GM19455 (cell line): ENCODE measurements at regions not wholly inside any gene's neighbourhood (a gene's known extent, or its start where the extent isn't known, plus 50 kb on each side); places are given as distances from the start of the nearest gene placed in this dataset.

Source experiments
- ATAC-seq: cut with Tn5 transposase; IDR thresholded peaks from one replicate; pipeline ENCODE4 v1.9.1; 2021; ENCODE audit not compliant: unreplicated experiment

- ATAC-seq = no peak
These were observed 1978.3 kb upstream of the PIK3C3 start for GRCh38 chr18:39976771-39977170.

GRCh38 chr18:39972521-39972920 is 1982.5 kb upstream of the PIK3C3 start:
- no peak for ATAC-seq

DNA sequence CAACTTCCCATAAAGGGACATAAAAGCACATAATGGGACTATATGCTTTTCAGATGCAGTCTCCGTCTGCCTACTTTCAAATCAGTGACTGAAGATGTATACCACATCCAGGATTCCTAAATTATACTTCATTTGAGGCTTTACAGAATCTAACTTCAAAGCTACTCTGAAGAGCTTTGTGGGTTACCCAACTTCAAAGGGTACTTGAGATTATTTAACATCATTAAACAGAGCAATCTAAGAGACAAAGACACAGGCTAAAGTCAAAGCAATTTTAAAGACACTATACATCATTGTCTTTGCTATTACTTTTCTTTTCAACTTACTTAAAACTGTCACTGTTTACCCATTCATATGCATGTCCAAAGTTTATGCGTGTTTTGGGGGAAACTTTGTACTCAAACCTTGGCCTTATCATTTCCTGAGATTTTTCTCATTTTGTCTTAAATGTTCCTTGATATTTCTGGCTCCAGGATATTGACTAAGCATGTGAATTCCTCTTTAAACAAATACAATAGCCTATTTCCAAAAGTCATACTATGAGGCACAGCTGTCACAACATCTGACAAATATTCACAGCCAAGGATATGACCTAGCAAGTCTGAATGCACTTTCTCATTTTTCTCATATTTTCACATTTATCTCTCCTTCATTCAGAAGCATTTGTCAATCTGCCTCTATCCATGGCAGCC is 1985.1 kb upstream of the PIK3C3 start:
- ATAC-seq = no peak

- no peak for ATAC-seq
These were observed 1988.8 kb upstream of the PIK3C3 start for GRCh38 chr18:39966275-39966674.

GRCh38 chr18:39962546-39962945 is 1992.5 kb upstream of the PIK3C3 start:
- ATAC-seq = no peak

DNA sequence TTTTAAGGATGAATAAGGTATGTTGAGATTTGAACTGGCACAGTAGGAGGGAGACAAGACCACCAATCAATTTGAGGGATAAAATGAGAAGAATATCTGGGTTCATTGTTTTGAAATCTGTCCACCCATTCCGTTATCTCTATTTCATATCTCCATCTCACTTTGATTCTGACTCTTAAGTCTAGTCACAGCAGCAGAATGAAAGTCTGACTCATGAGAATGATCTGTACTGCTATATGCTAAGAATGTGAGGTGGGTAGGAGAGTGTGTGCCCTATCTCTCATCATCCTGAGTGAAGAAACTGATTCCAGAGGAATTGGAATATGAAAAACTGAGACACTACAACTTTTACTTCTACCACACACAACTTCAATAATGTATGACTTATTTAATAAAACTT is 1994.5 kb upstream of the PIK3C3 start:
- ATAC-seq = no peak

GRCh38 chr18:39959839-39960238 is 1995.2 kb upstream of the PIK3C3 start:
- ATAC-seq = no peak

DNA sequence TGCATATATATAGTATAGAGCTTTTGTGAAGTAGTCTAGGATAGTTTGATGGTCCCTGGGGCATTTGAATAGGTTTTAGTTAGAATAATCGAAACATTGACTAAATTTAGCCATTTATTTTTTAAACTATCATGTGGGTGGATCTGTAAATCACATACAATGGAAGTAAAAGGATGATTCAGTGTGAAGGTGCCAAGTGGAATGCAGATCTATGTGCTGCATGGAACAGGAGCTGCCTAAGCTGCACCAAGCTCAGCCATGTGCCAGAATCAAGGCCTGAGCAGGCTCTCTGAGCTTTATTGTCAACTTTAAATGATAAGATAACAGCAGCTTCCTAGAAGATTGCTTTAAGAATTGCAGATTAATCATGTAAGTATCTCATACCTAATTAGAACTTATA is 1996.2 kb upstream of the PIK3C3 start:
- no peak for ATAC-seq

- no peak for ATAC-seq
These were observed 2002.2 kb upstream of the PIK3C3 start for GRCh38 chr18:39952816-39953215.

DNA sequence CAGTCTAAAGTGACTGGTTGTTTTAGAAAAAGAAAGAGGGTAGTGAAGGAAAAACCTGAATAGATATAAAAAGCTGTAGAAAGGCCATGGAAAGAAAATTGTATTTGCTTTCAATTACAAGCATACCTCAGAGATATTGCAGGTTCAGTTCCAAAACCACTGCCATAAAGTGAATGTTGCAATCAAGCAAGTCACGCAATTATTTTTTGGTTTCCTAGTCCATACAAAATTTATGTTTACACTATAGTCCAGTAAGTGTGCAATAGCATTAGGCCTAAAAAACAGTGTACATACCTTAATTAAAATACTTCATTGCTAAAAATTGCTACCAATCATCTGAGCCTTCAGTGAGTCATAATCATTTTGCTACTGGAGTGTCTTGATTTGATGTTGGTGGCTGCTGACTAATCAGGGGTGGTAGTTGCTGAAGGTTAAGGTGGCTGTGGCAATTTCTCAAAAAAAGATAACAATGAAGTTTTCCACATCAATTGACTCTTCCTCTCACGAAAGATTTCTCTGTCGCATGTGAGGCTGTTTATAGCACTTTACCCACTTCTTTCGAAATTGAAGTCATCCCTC is 2003.8 kb upstream of the PIK3C3 start:
- ATAC-seq = no peak

GRCh38 chr18:39946623-39947061 is 2008.4 kb upstream of the PIK3C3 start:
- no peak for ATAC-seq

DNA sequence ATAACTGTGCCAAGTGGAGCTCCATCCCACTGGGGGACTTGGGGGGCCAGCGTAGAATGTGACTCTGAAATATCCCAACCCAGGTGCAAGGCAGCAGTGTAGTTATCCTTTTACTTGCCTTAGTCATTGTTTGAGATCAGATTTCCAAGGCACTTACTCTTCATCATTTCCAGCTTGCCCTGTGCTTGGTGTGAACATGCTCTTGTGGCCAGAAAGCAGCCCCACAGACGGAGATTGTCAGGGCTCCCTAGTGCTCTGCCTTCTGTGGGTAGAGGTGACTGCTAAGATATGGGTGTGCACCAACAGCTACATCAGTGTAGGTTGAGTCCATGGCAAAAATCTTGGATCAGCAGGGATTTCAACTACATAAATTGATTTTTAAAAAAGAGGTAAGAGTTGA is 2010.0 kb upstream of the PIK3C3 start:
- ATAC-seq = no peak

DNA sequence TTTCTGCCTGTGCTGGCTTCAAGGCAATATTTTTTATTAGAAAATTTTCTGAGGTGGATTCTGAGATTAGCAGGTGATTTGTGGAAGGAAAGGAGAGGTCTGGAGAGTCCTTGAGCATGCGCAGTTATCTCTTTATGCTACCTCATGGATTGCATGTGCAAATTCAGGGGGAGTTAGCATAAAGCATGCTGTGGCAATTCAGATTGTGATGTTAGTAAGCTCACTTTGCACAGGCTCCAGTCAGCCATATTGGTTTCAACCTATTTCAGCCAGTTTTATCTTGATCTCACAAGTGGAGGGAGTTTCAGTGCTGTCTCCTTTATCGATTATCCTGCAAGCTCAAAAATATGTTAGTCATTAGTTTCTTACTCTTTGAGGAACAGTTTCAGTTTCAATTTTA is 2012.3 kb upstream of the PIK3C3 start:
- ATAC-seq = no peak

GRCh38 chr18:39938676-39939608 is 2016.1 kb upstream of the PIK3C3 start:
- ATAC-seq = no peak

GRCh38 chr18:39935598-39935997 is 2019.4 kb upstream of the PIK3C3 start:
- no peak for ATAC-seq

DNA sequence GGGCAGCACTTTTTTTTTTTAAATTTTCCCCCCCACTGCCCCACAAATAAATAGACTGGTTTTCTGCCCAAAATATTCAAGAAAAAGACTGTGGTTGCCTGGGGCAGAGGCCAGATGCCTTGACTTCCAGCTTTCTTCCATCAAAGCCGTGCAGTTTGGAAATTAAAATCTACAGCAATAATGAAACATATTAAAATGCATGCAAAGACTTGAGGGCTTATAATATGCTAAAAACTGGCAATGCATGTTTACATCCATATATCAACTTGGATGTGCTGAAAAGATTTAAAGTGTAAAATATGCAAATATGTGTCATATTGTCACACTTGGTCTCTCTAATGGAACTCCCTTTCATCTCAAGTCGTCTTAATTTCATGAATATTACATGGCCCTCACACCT is 2036.2 kb upstream of the PIK3C3 start:
- ATAC-seq = no peak

DNA sequence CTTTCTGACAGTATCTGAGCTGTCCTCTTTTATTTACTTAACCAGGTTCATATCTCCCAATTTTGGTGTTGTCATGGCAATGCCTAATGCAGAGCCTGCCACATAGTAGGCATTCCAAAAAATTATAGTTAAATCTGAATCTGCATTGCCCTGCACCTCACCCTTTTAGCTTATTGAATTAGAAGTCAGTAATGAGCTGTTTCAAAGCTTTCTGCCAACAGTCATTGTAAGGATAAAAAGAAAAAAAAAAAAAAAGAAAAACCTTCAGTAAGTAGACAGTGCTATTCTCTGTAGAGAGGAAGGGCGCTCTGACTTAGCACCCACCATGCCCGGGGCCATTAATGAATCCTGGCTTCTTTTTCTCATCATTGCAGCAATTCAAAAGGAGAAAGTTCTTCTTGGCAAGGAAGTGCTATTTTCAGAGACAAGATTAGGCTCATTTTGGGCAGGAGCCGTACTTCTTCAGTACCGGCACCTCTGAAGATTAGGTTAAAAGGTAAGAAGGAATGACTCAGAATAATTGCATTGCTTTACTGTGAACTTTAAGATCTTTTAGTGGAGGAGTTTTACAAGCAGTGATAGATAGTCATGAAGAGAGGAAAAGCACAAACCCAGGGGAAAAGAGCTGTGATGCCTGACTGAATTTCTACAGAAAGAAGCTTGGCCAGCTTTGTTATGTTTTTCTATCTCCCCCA is 2041.2 kb upstream of the PIK3C3 start:
- ATAC-seq = no peak

DNA sequence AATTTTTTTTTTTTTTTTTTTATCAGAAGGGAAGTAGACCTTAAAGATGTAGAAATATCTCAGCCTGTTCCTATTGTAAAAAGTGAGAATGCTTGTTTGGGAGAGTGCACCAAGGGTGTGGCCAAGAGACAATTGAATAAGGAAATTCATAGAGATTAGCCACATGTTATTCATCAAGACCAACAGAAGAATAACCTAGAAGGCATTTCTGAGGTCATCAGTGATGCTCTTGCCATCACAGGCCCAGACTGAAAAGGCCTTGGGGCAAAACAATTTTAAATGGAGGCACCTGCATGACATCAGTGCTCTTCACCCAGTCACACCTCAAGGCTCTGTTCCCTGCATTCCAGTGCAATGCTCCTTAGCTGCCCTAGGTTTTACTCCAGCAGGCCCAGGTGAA is 2043.3 kb upstream of the PIK3C3 start:
- no peak for ATAC-seq

DNA sequence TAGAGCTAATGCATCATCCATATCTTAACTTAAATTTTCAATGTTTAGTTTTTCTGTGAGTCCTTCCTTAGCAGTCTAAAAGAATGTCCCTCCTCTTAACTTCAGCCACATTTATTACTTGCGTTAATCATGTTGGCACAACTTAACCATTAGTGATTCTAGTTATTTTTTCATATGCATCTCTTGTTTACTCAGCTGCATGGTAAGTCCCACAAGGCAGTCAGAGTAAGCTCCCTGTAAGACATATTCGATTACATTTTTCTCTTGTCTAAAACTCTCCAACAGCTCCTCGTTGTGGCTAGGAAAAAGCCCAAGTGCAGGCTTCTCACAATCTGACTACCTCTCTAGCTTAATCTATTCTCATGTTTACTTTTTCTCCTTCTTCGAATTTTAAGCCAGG is 2045.3 kb upstream of the PIK3C3 start:
- no peak for ATAC-seq

GRCh38 chr18:39886136-39886535 is 2068.9 kb upstream of the PIK3C3 start:
- ATAC-seq = no peak

- ATAC-seq = no peak
These were observed 2082.4 kb upstream of the PIK3C3 start for GRCh38 chr18:39872651-39873050.
